ENCODE measurements at regions not wholly inside any gene's neighbourhood (a gene's known extent, or its start where the extent isn't known, plus 50 kb on each side); places are given as distances from the start of the nearest gene placed in this dataset.

DNA sequence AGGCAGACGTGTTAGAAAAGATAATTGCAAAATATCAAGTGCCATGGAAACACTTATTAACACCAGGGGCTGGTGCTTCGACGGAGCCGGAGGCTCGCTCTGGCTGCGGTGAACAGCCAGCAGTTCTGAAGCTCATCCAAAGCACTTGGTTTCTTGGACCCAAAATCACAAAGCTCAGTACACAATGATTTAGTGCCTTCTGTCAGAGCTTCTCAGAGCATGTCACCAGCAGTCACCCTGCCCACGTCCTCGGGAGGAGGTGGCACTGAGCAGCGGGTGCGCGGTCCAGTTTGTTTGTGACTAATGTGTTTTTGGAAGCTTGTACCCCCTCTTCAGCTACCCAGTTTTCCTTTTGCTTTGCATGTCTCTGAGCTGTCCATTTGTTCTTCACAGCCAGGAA lies 58.7 kb upstream of the KIRREL3 start:
- TF ChIP-seq EZH2 (IDR thresholded peaks at IDR 0.05; ENCODE audit: borderline replicate concordance, insufficient read depth, low read depth, low read length, poor library complexity, severe bottlenecking) = no peak
- TF ChIP-seq, protein P1, sequence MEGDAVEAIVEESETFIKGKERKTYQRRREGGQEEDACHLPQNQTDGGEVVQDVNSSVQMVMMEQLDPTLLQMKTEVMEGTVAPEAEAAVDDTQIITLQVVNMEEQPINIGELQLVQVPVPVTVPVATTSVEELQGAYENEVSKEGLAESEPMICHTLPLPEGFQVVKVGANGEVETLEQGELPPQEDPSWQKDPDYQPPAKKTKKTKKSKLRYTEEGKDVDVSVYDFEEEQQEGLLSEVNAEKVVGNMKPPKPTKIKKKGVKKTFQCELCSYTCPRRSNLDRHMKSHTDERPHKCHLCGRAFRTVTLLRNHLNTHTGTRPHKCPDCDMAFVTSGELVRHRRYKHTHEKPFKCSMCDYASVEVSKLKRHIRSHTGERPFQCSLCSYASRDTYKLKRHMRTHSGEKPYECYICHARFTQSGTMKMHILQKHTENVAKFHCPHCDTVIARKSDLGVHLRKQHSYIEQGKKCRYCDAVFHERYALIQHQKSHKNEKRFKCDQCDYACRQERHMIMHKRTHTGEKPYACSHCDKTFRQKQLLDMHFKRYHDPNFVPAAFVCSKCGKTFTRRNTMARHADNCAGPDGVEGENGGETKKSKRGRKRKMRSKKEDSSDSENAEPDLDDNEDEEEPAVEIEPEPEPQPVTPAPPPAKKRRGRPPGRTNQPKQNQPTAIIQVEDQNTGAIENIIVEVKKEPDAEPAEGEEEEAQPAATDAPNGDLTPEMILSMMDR (IDR thresholded peaks at IDR 0.05) = no peak
- peaks cover 0 to 4% (median 0%) of the 10 kb centered on the region in 3 donors for H3K9me3 ChIP-seq (ENCODE audit: control extremely low read depth in 1 of 3, control insufficient read depth in 2 of 3, insufficient read depth in 1 of 3, low read length in 2 of 3)
- Mint-ChIP-seq H3K9me3 (ENCODE audit: insufficient read depth) (no peaks in the 10 kb centered on the region), H3K4me1 (no peaks in the 10 kb centered on the region), H3K27me3 (no peaks in the 10 kb centered on the region), H3K4me3 (no peak overlapping the region), H3K27ac (no peak overlapping the region)
- WGBS (ENCODE audit: insufficient coverage) = 82% methylated on average over 6 of the region's 11 CpGs
- H3K36me3 ChIP-seq (replicated peaks in 1 of 2; ENCODE audit: control extremely low read depth in 1 of 2, control insufficient read depth in 1 of 2, extremely low read depth in 1 of 2, insufficient read depth in 2 of 2, low read length in 1 of 2) = no peaks in the 10 kb centered on the region
- no peak overlapping the region for H3K4me2 ChIP-seq (replicated peaks; ENCODE audit: low read depth, low read length, poor library complexity, severe bottlenecking)
- no peak for ATAC-seq (ENCODE audit: low read depth)
- H4K20me1 ChIP-seq (ENCODE audit: control insufficient read depth, insufficient read depth, low read length, poor library complexity, severe bottlenecking) = no peaks in the 10 kb centered on the region
- ChIA-PET CTCF (no interaction called here), POLR2A (no interaction called here)
- no peak overlapping the region for H3K4me3 ChIP-seq (ENCODE audit: control extremely low read depth in 1 of 5, extremely low read depth in 1 of 5, insufficient read depth in 1 of 5, low read depth in 2 of 5, low read length in 4 of 5)
- no peaks in the 10 kb centered on the region for H3K79me2 ChIP-seq (ENCODE audit: control insufficient read depth, insufficient read depth, low read length)
- H3K27ac ChIP-seq (ENCODE audit: low read length in 2 of 2) = no peak overlapping the region
- intact Hi-C loops (cut with micrococcal nuclease) = no loop called here
- no peaks in the 10 kb centered on the region for H3K27me3 ChIP-seq (replicated peaks in 1 of 4; ENCODE audit: control extremely low read depth in 1 of 4, control insufficient read depth in 3 of 4, insufficient read depth in 4 of 4, low read length in 3 of 4)
- H2AFZ ChIP-seq (ENCODE audit: insufficient read depth, low read depth, low read length, poor library complexity, severe bottlenecking) = no peak overlapping the region
- no peaks in the 10 kb centered on the region for H3K4me1 ChIP-seq (ENCODE audit: control insufficient read depth in 2 of 2, insufficient read depth in 2 of 2, low read length in 2 of 2)
- DNase-seq = no peak
- no peak overlapping the region for H3K9ac ChIP-seq (ENCODE audit: low read length)

- no peak overlapping the region for H3K9ac ChIP-seq (ENCODE audit: low read length)
- H3K36me3 ChIP-seq (replicated peaks in 1 of 2; ENCODE audit: control extremely low read depth in 1 of 2, control insufficient read depth in 1 of 2, extremely low read depth in 1 of 2, insufficient read depth in 2 of 2, low read length in 1 of 2) = no peaks in the 10 kb centered on the region
- no peak overlapping the region for H3K4me2 ChIP-seq (replicated peaks; ENCODE audit: low read depth, low read length, poor library complexity, severe bottlenecking)
- no peaks in the 10 kb centered on the region for H4K20me1 ChIP-seq (ENCODE audit: control insufficient read depth, insufficient read depth, low read length, poor library complexity, severe bottlenecking)
- 86% methylated on average over 2 of the region's 2 CpGs for WGBS (ENCODE audit: insufficient coverage)
- Mint-ChIP-seq H3K27ac (no peak overlapping the region), H3K27me3 (no peaks in the 10 kb centered on the region), H3K4me1 (no peaks in the 10 kb centered on the region), H3K4me3 (no peak overlapping the region), H3K9me3 (ENCODE audit: insufficient read depth) (no peaks in the 10 kb centered on the region)
- peaks cover 0 to 4% (median 0%) of the 10 kb centered on the region in 3 donors for H3K9me3 ChIP-seq (ENCODE audit: control extremely low read depth in 1 of 3, control insufficient read depth in 2 of 3, insufficient read depth in 1 of 3, low read length in 2 of 3)
- intact Hi-C loops (cut with micrococcal nuclease) = no loop called here
- H3K27ac ChIP-seq (ENCODE audit: low read length in 2 of 2) = no peak overlapping the region
- no peak overlapping the region for H3K4me3 ChIP-seq (ENCODE audit: control extremely low read depth in 1 of 5, extremely low read depth in 1 of 5, insufficient read depth in 1 of 5, low read depth in 2 of 5, low read length in 4 of 5)
- no peaks in the 10 kb centered on the region for H3K27me3 ChIP-seq (replicated peaks in 1 of 4; ENCODE audit: control extremely low read depth in 1 of 4, control insufficient read depth in 3 of 4, insufficient read depth in 4 of 4, low read length in 3 of 4)
- no peak for ATAC-seq (ENCODE audit: low read depth)
- no peak overlapping the region for H2AFZ ChIP-seq (ENCODE audit: insufficient read depth, low read depth, low read length, poor library complexity, severe bottlenecking)
- ChIA-PET CTCF (no interaction called here), POLR2A (no interaction called here)
- no peaks in the 10 kb centered on the region for H3K4me1 ChIP-seq (ENCODE audit: control insufficient read depth in 2 of 2, insufficient read depth in 2 of 2, low read length in 2 of 2)
- TF ChIP-seq EZH2 (IDR thresholded peaks at IDR 0.05; ENCODE audit: borderline replicate concordance, insufficient read depth, low read depth, low read length, poor library complexity, severe bottlenecking) = no peak
- TF ChIP-seq, protein P1 (IDR thresholded peaks at IDR 0.05) = no peak
- DNase-seq = no peak
- no peaks in the 10 kb centered on the region for H3K79me2 ChIP-seq (ENCODE audit: control insufficient read depth, insufficient read depth, low read length)
Measured at GRCh38 chr11:127058524-127058923, 58.0 kb upstream of the KIRREL3 start.

All from B cell (primary cell).